AG20443 (cell line): ENCODE measurements at regions not wholly inside any gene's neighbourhood (a gene's known extent, or its start where the extent isn't known, plus 50 kb on each side); places are given as distances from the start of the nearest gene placed in this dataset.

ENCODE experiments used
- DNase-seq: peaks from one replicate; pipeline ENCODE4 v3.0.0; 2012; ENCODE audit warnings: low spot score, mixed read lengths

GRCh38 chr4:59243038-59243437, 1957.1 kb upstream of the ADGRL3 start:
- no peak for DNase-seq

GRCh38 chr4:59247032-59247431, 1953.1 kb upstream of the ADGRL3 start:
- no peak for DNase-seq

DNA sequence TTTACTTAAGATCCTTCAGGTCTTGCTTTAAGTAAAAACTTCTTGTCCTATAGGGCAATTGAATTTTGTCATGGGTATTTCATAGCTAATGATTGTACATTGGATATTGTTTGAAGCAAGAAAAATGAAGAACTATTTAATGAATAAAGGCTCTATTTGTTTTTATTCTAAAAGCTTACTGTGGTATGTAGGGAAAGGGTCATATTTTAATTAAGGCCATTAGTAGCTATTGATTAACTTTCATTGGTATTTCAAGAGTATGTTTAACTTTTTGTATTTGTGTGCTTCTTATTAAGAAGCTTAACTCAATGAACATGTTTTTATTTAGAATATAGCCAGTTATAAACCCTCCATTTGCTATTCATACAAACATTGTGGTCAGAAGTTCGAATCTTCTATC, 1951.8 kb upstream of the ADGRL3 start:
- DNase-seq, result no peak

DNA sequence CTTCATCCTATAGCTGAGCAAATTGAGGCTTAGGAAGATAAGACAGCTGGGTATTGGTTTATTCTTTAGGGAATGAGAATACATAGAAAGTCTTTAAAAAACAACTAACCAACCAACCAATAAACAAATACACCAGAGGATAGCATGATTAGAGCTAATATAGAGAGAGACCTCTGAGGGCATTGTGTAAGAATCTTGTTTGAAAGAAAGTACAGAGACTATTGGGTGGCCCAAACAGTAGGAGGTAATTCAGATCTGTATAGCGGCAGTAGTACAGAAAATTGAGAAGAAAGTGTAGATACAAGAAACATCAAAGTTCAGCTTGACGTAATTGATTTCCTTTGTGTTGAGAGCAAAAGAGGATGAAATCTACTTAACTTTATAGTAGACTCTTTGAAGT, 1951.0 kb upstream of the ADGRL3 start:
- DNase-seq, result no peak

GRCh38 chr4:59258002-59258401, 1942.1 kb upstream of the ADGRL3 start:
- DNase-seq, result no peak

- no peak for DNase-seq
Observed at GRCh38 chr4:59307609-59308008, 1892.5 kb upstream of the ADGRL3 start.

- no peak for DNase-seq
Observed at GRCh38 chr4:59314637-59315036, 1885.5 kb upstream of the ADGRL3 start.

DNA sequence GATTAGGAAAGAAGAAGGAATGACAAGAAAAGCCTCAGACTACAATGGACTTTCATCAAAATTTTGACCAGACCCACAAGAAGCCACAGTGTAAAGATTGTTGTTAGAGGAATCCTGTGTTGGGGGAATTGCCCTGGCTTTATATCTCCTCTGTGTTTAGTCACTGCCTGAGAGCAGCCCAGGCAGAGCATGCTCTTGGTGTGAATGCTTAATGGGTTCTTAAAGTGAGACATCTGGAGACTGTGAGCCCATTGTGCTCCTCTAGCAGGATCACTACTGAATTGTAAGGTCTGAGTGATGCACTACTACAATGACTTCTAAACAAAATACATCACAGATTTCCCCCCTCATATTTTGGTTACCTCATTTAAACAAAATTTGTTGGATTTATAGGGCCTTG, 1860.5 kb upstream of the ADGRL3 start:
- no peak for DNase-seq

- DNase-seq, result no peak
Observed at GRCh38 chr4:59341506-59341905, 1858.6 kb upstream of the ADGRL3 start.

DNA sequence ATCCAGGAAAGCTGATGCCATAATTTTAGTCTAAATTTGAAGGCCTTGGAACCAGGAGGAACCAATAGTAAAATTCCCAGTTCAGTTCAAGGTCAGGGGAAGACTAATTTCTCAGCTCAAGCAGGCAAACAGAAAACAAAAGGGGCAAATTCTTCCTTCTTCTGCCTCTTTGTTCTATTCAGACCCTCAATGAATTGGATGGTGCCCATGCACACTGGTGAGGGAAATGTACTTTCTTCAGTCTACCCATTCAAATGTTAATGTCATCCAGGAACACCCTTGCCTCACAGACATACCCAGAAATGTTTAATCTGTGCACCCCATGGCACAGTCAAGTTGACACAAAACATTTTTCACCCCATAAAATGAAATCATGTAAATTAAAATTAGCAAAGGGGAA, 1851.2 kb upstream of the ADGRL3 start:
- no peak for DNase-seq

DNA sequence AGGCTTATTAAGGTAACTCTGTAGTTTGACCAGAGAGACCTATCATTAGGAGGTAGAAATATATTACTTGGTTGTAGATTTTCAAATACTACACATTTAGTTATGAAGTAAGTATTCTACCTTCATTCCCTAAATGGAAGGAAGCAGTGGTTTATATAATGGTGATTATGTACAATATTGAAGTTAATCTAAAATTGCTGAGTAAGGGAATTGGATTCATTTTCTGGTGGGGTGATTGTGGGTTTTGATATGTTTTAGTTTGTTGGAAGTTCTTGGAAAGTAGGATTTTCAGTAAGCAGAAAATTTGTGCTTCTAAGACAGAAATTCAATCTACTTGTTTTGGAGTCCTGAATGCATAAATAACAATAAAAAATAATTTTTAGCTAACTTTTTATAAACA, 1830.9 kb upstream of the ADGRL3 start:
- no peak for DNase-seq

DNA sequence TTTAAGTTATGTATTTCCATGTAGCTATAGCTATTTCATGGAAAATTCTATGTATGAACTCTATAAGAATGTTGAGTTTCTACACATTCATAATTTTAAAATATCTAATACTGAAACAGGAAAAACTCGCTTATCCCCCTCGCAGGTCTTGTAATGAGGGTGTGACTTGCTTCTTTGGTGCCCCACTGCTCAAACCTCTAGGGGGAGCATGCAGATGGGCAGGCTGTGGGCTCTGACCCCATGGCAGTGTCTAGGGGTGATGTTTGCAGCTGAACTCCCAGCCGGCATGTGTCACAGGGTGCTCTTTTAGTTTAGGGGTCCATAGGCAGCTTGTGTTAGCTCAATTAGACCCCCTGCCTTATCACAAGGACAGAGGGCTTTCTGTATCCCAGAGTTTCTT, 1825.7 kb upstream of the ADGRL3 start:
- no peak for DNase-seq

- no peak for DNase-seq
Observed at GRCh38 chr4:59380841-59381366, 1819.2 kb upstream of the ADGRL3 start.

DNA sequence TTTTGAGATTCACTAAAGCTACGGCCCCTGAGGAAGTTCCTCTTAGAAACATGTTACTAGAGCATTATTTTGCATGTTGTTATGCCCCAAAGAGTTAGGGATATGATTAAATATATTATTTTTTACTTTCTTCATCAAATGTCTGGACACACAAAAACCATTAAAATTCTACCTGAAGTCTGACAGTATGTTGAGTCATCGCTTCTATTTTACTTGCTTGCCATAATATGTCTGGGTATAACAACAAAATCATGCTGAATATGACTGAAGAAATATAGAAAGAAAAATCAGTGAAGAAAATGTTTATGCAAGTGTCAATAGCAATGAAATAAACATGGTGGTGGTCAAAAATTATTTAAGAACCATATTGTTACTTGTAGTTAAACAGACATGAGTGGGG, 1818.5 kb upstream of the ADGRL3 start:
- DNase-seq, result no peak

- DNase-seq, result no peak
Observed at GRCh38 chr4:59387759-59388758, 1812.1 kb upstream of the ADGRL3 start.

DNA sequence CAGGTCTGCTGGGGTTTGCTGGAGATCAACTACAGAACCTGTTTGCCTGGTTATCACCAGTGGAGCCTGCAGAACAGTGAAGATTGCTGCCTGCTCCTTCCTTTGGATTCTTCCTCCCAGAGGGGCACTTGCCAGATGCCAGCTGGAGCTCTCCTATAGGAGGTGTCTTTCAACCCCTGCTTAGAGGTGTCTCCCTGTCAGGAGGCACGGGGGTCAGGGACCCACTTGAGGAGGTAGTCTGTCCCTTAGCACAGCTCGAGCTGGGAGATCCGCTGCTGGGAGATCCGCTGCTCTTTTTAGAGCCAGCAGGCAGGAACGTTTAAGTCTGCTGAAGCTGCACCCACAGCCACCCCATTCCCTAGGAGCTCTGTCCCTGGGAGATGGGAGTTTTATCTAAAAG, 1806.3 kb upstream of the ADGRL3 start:
- DNase-seq, result no peak

- no peak for DNase-seq
Observed at GRCh38 chr4:59400334-59400733, 1799.8 kb upstream of the ADGRL3 start.

DNA sequence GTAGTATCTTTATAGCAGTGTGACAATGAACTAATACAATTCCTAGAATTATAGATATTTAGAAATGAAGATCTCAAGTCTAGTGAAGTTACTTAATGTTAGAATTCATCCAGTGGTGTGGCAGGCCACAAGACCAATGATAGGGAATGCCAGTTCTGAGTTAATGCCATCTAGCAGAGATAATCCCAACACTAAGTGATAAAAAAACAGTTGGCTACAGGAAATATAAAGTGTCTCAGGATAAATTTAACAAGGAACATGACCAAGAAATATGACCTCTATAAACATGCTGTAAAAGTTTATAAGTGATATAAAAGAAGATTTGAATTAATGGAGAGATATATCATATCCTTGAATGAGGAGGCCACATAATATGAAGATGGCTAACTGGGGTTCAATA, 1790.5 kb upstream of the ADGRL3 start:
- DNase-seq, result no peak

DNA sequence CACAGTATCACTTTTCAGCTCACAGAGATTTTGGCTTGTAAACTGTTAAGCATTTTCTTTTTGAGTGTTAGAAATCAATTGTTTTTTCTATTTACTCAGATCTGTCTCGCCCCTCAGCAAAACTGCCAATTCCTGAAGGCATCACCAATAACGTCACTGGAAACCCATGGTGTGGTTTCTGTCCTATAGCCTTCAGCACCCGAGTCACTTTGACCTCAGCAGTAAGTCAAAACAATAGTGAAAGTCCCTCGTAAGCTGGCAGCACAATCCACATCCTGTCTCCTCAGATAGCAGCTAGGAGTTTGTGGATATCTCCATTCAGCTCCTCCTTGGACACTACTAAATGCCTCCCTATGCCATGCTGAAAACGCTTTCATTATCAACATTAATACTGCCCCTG, 1787.4 kb upstream of the ADGRL3 start:
- no peak for DNase-seq

- DNase-seq, result no peak
Observed at GRCh38 chr4:59455751-59456150, 1744.4 kb upstream of the ADGRL3 start.

- DNase-seq, result no peak
Observed at GRCh38 chr4:59457576-59457975, 1742.5 kb upstream of the ADGRL3 start.

- DNase-seq, result no peak
Observed at GRCh38 chr4:59484944-59485343, 1715.2 kb upstream of the ADGRL3 start.

DNA sequence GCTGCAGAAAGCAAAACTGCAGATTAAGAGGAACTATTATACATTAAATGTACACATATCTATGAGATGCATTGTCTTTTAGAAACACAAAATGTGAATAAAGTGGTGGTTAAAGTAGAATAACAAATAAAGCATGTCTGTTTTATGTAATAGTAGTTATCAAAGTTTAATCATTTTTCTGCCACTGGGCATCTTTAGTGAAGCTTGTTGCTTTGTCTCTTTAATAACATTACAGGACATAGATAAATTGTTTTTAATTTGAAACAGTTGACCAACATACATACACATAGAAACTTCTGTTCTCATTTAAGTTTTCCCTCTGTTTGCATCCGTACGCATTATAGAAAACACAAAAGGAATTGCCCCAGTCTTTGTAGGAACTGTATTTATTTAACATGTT, 1700.0 kb upstream of the ADGRL3 start:
- DNase-seq, result no peak

GRCh38 chr4:59503731-59504130, 1696.4 kb upstream of the ADGRL3 start:
- no peak for DNase-seq
